A549 (cell line): ENCODE measurements at regions not wholly inside any gene's neighbourhood (a gene's known extent, or its start where the extent isn't known, plus 50 kb on each side); places are given as distances from the start of the nearest gene placed in this dataset.

Experiments used
- ATAC-seq, 2 experiments: fragments of 200-7000 bp in 1 of 2; fragments of >200 bp in 1 of 2; cut with Nextera tagmentation in 1 of 2; cut with Tn5 transposase in 1 of 2; 3 replicates each; pipeline versions ENCODE4 v1.8.0 to v1.9.1; 2018 to 2020; ENCODE audit warnings: mild to moderate bottlenecking in 1 of 2, moderate library complexity in 1 of 2
- CTCF ChIA-PET: fragments of 300-600 bp; sonication (Branson Sonifier 250); formaldehyde crosslinking; extraction: SDS; loops from one replicate; lab custom pipeline; 2021; ENCODE audit warnings: antibody characterized with exemption, inconsistent platforms; lab: Yijun Ruan, JAX
- POLR2A ChIA-PET: fragments of 350-600 bp; formaldehyde crosslinking; extraction: SDS; loops from one replicate; lab custom pipeline; 2021; ENCODE audit warnings: antibody characterized with exemption, inconsistent platforms; lab: Yijun Ruan, JAX
- DNase-seq, 2 experiments: peaks; one replicate each; pipeline versions ENCODE4 v3.0.0 to v3.0.0-alpha.2; 2011 to 2016; ENCODE audit warnings: low read depth in 1 of 2, low spot score in 1 of 2
- FAIRE-seq: peaks from 2 replicates; lab custom pipeline; 2011; peaks lifted over from hg19 to GRCh38; lab: Jason Lieb, UNC
- H3K27ac ChIP-seq, 2 experiments: fragments of >200 bp; sonication (Bioruptor Twin); formaldehyde crosslinking; 3 replicates each; pipeline ENCODE4 v1.5.1; 2016 to 2017
- H3K4me1 ChIP-seq: fragments of >200 bp; sonication (Bioruptor Twin); formaldehyde crosslinking; 3 replicates; pipeline ENCODE4 v1.6.1; 2016
- H3K4me2 ChIP-seq: fragments of >200 bp; sonication (Bioruptor Twin); formaldehyde crosslinking; 3 replicates; pipeline ENCODE4 v1.6.1; 2016
- H3K4me3 ChIP-seq: fragments of >200 bp; sonication (Bioruptor Twin); formaldehyde crosslinking; 3 replicates; pipeline ENCODE4 v1.5.1; 2016
- H3K9me3 ChIP-seq: fragments of >200 bp; sonication (Bioruptor Twin); formaldehyde crosslinking; 3 replicates; pipeline ENCODE4 v1.6.1; 2016
- FOSL2 ChIP-seq, 2 experiments: fragments of 450-650 bp in 1 of 2; fragments of >200 bp in 1 of 2; sonication (Bioruptor Twin) in 1 of 2; formaldehyde crosslinking; IDR thresholded peaks; 2 replicates each; pipeline versions ENCODE4 v1.5.0 to v1.6.1; 2016 to 2020; ENCODE audit warnings: mild to moderate bottlenecking in 1 of 2, moderate library complexity in 1 of 2
- GATA3 ChIP-seq: IDR thresholded peaks from 2 replicates; pipeline ENCODE4 v1.6.1; 2012; ENCODE audit warnings: borderline replicate concordance
- HMGXB4 ChIP-seq: fragments of 250-450 bp; sonication (Bioruptor Pico); IDR thresholded peaks from 2 replicates; pipeline ENCODE4 v1.5.0; 2021; ENCODE audit warnings: mild to moderate bottlenecking, moderate library complexity, borderline replicate concordance
- HOXB5 ChIP-seq: fragments of 250-450 bp; sonication (Bioruptor Pico); IDR thresholded peaks from 2 replicates; pipeline ENCODE4 v1.5.0; 2020; ENCODE audit warnings: mild to moderate bottlenecking, moderate library complexity
- JUN ChIP-seq, 2 experiments: fragments of >200 bp; sonication (Bioruptor Twin); formaldehyde crosslinking; IDR thresholded peaks; 2 replicates in 1 of 2; 3 replicates in 1 of 2; pipeline ENCODE4 v1.6.1; 2016 to 2017
- KDM5A ChIP-seq: fragments of 200-600 bp; sonication (generic); IDR thresholded peaks from 2 replicates; pipeline ENCODE4 v1.6.1; 2016; ENCODE audit warnings: antibody characterized with exemption, mild to moderate bottlenecking
- MAFK ChIP-seq: fragments of 450-650 bp; IDR thresholded peaks from 2 replicates; pipeline ENCODE4 v1.6.1; 2014; ENCODE audit not compliant: partially characterized antibody
- NFE2L2 ChIP-seq: fragments of 150-350 bp; conservative IDR thresholded peaks from 2 replicates; pipeline ENCODE4 v1.6.1; 2014; ENCODE audit warnings: low read length
- RAD21 ChIP-seq, 2 experiments: fragments of >200 bp in 1 of 2; sonication (Bioruptor Twin) in 1 of 2; formaldehyde crosslinking in 1 of 2; IDR thresholded peaks in 1 of 2; conservative IDR thresholded peaks in 1 of 2; 2 replicates in 1 of 2; 3 replicates in 1 of 2; pipeline ENCODE4 v1.6.1; 2012 to 2018; ENCODE audit warnings: inconsistent platforms in 1 of 2
- RFX5 ChIP-seq: fragments of 450-650 bp; IDR thresholded peaks from 2 replicates; pipeline ENCODE4 v1.7.1; 2014; ENCODE audit warnings: antibody characterized with exemption, mild to moderate bottlenecking, moderate library complexity
- RNF2 ChIP-seq: fragments of 200-600 bp; sonication (generic); IDR thresholded peaks from 2 replicates; pipeline ENCODE4 v1.6.1; 2016; ENCODE audit warnings: low read depth, mild to moderate bottlenecking, antibody characterized with exemption, moderate library complexity, borderline replicate concordance
- SMC3 ChIP-seq: fragments of >200 bp; sonication (Bioruptor Twin); formaldehyde crosslinking; IDR thresholded peaks from 3 replicates; pipeline ENCODE4 v1.6.1; 2018; ENCODE audit warnings: inconsistent platforms
- SREBF2 ChIP-seq: fragments of 450-650 bp; IDR thresholded peaks from 2 replicates; pipeline ENCODE4 v1.6.1; 2014; ENCODE audit warnings: mild to moderate bottlenecking, moderate library complexity
- TFCP2L1 ChIP-seq: fragments of 250-450 bp; sonication (Bioruptor Pico); IDR thresholded peaks from 2 replicates; pipeline ENCODE4 v1.5.0; 2021; ENCODE audit warnings: mild to moderate bottlenecking
- TP53 ChIP-seq: fragments of 250-450 bp; sonication (Bioruptor Pico); IDR thresholded peaks from 2 replicates; pipeline ENCODE4 v1.5.0; 2021; ENCODE audit warnings: mild to moderate bottlenecking, moderate library complexity
- ZFP36 ChIP-seq: fragments of 450-650 bp; IDR thresholded peaks from 2 replicates; pipeline ENCODE4 v1.6.1; 2014; ENCODE audit warnings: borderline replicate concordance; ENCODE audit not compliant: partially characterized antibody
- ZNF302 ChIP-seq: fragments of 250-450 bp; sonication (Bioruptor Pico); IDR thresholded peaks from 2 replicates; pipeline ENCODE4 v1.9.0; 2021; ENCODE audit warnings: inconsistent platforms, mild to moderate bottlenecking, moderate library complexity
- ZSCAN20 ChIP-seq: fragments of 250-450 bp; sonication (Bioruptor Pico); IDR thresholded peaks from 2 replicates; pipeline ENCODE4 v1.8.0; 2022; ENCODE audit warnings: mild to moderate bottlenecking, moderate library complexity
- WGBS: methylation state at CpG from one replicate; pipeline ENCODE4 v1.1.6; 2017; ENCODE audit errors: missing lambda C conversion rate; 5-methylcytosine and 5-hydroxymethylcytosine counted together
- TF ChIP-seq, protein P1 (sequence below): IDR thresholded peaks from 2 replicates; pipeline ENCODE4 v1.6.1; 2012
- TF ChIP-seq, protein P2 (sequence below): IDR thresholded peaks from 2 replicates; pipeline ENCODE4 v1.6.1; 2012; ENCODE audit warnings: low read depth, borderline replicate concordance
- TF ChIP-seq, protein P3 (sequence below): fragments of 450-650 bp; IDR thresholded peaks from 2 replicates; pipeline ENCODE4 v1.6.1; 2014; ENCODE audit warnings: antibody characterized with exemption

- Histone ChIP-seq H3K4me3 (no peak overlapping the region), H3K9me3 (no peaks in the 10 kb centered on the region), H3K27ac (no peak overlapping the region), H3K4me2 (no peak overlapping the region), H3K4me1 (no peaks in the 10 kb centered on the region)
- no peak for TF ChIP-seq TP53 (CRISPR knock-in tag)
- TF ChIP-seq MAFK = peak; percentile 94
- ATAC-seq (no peak), FAIRE-seq (no peak), DNase-seq (no peak)
- ChIA-PET POLR2A (no interaction called here), CTCF (interaction anchor here (0.6 to 2.6 kb wide), 6 partner anchors 19 to 452 kb away, joined by 3 to 7 read pairs (median 4); no protein-coding TSS in a partner anchor)
- WGBS = 95% methylated on average over 1 of the region's 1 CpG
Measured at GRCh38 chr12:104833756-104834155, 124.3 kb downstream of the SLC41A2 start.

GRCh38 chr12:104828015-104828414 lies 130.1 kb downstream of the SLC41A2 start:
- peaks cover 8% of the 10 kb centered on the region for H3K9me3 ChIP-seq
- H3K4me3 ChIP-seq = no peak overlapping the region
- ChIA-PET CTCF (interaction anchor here (0.8 kb wide), 1 partner anchor 13 kb away, joined by 3 read pairs; no protein-coding TSS in a partner anchor), POLR2A (no interaction called here)
- H3K4me1 ChIP-seq = no peaks in the 10 kb centered on the region
- 77% methylated on average over 7 of the region's 7 CpGs for WGBS
- FAIRE-seq (no peak), ATAC-seq (no peak), DNase-seq (no peak)
- TF ChIP-seq ZNF302 (CRISPR knock-in tag) = no peak
- no peak for TF ChIP-seq TFCP2L1 (CRISPR knock-in tag)
- TF ChIP-seq GATA3 = no peak
- no peak for TF ChIP-seq SREBF2
- TF ChIP-seq, protein P1, sequence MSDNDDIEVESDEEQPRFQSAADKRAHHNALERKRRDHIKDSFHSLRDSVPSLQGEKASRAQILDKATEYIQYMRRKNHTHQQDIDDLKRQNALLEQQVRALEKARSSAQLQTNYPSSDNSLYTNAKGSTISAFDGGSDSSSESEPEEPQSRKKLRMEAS = no peak
- TF ChIP-seq JUN (IDR thresholded peaks at IDR 0.05) = no peak
- no peak for TF ChIP-seq HMGXB4
- TF ChIP-seq HOXB5 (CRISPR knock-in tag) = no peak
- TF ChIP-seq, protein P2, sequence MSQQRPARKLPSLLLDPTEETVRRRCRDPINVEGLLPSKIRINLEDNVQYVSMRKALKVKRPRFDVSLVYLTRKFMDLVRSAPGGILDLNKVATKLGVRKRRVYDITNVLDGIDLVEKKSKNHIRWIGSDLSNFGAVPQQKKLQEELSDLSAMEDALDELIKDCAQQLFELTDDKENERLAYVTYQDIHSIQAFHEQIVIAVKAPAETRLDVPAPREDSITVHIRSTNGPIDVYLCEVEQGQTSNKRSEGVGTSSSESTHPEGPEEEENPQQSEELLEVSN = no peak
- TF ChIP-seq SMC3 = no peak
- no peak for TF ChIP-seq RFX5
- no peak for TF ChIP-seq ZSCAN20 (CRISPR knock-in tag)
- TF ChIP-seq KDM5A = no peak
- H3K27ac ChIP-seq = no peak overlapping the region
- no peak overlapping the region for H3K4me2 ChIP-seq

GRCh38 chr12:104827587-104827986 lies 130.5 kb downstream of the SLC41A2 start:
- Histone ChIP-seq H3K4me2 (no peak overlapping the region), H3K27ac (no peak overlapping the region), H3K9me3 (peaks cover 8% of the 10 kb centered on the region), H3K4me3 (no peak overlapping the region), H3K4me1 (no peaks in the 10 kb centered on the region)
- WGBS = 83% methylated on average over 9 of the region's 9 CpGs
- TF ChIP-seq RNF2 = no peak
- no peak for TF ChIP-seq ZFP36
- TF ChIP-seq FOSL2 (IDR thresholded peaks at IDR 0.05) = no peak
- no peak for TF ChIP-seq FOSL2 (CRISPR knock-in tag; IDR thresholded peaks at IDR 0.05)
- TF ChIP-seq SMC3 = no peak
- peak in 1 of 2 experiments; percentile 19; a peak in 1 of 5 replicates for TF ChIP-seq RAD21 (conservative IDR thresholded peaks at IDR 0.05 in 1 of 2, IDR thresholded peaks at IDR 0.05 in 1 of 2)
- TF ChIP-seq, protein P3, sequence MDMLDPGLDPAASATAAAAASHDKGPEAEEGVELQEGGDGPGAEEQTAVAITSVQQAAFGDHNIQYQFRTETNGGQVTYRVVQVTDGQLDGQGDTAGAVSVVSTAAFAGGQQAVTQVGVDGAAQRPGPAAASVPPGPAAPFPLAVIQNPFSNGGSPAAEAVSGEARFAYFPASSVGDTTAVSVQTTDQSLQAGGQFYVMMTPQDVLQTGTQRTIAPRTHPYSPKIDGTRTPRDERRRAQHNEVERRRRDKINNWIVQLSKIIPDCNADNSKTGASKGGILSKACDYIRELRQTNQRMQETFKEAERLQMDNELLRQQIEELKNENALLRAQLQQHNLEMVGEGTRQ = no peak
- TF ChIP-seq NFE2L2 = no peak
- TF ChIP-seq MAFK = no peak
- ATAC-seq (no peak), FAIRE-seq (no peak), DNase-seq (no peak)
- POLR2A ChIA-PET = no interaction called here
- CTCF ChIA-PET = no interaction called here
